Activated CD8-positive, alpha-beta memory T cell treated with anti-CD3 and anti-CD28 coated beads for 36 hours (primary cell): ENCODE measurements at regions not wholly inside any gene's neighbourhood (a gene's known extent, or its start where the extent isn't known, plus 50 kb on each side); places are given as distances from the start of the nearest gene placed in this dataset.

Source experiments
- CTCF ChIA-PET: fragments of 350-600 bp; sonication (Branson Sonifier 250); formaldehyde crosslinking; loops from one replicate; lab custom pipeline; 2021; ENCODE audit warnings: antibody characterized with exemption; lab: Charles Lee
- POLR2A ChIA-PET: fragments of 350-600 bp; sonication (Branson Sonifier 250); formaldehyde crosslinking; loops from one replicate; lab custom pipeline; 2021; ENCODE audit warnings: antibody characterized with exemption; lab: Charles Lee

DNA sequence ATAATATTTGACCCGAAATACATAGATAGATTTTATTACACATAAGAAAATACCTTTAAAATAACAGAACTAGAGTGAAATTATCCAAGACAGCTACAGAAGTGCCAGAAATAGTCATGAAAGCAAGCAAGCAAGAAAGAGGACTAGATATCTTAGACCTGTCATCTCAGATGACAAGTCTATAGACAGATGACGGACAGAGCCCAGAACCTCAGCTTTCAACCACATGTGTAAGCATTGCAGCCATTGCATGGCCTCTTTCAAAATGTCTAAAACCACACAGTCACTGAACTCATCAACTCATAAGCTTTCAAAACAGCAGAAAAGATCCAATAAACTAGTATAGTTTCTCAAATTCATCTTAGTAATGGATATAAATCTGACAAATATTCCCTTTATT, 59.8 kb upstream of the FHIT start:
- POLR2A ChIA-PET, result no interaction called here
- CTCF ChIA-PET, result no interaction called here

DNA sequence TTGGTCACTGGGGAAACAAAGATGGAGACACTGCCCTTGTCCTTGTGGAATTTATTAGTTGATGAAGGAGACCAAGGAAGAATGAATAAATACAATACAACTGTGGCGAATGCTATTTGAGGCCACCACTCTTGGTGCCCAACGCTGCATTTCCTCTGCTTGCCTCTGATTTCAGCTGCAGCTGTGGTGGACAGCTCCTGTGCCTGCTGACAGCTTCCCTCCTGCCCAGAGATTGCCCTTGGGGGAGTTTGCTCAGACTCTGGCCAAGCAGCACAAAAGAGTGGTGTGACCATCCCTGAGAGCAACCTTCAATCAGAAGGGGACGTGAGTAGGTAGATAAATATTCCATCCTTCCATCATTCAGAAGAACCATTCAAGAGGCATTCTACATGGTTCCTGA, 64.6 kb upstream of the FHIT start:
- POLR2A ChIA-PET, result no interaction called here
- CTCF ChIA-PET, result no interaction called here

DNA sequence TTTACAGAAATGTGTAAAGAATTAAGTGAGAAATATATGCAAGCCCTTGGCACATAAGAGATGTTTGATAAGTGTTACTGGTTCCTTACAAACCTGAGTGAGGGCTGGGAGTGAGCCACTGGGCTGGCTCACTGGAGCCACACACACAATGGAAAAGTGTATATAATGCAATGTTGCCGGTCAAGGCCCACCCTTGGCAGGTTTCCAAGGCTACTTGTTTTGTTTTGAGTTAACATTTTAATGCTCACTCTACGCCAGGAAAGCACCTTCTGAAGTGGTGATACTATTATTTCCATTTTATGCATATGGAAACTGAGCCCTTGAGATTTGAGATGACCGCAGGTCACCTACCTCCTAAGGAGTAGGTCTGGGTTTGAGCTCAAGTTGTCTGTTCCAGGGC, 71.8 kb upstream of the FHIT start:
- ChIA-PET CTCF (no interaction called here), POLR2A (no interaction called here)

DNA sequence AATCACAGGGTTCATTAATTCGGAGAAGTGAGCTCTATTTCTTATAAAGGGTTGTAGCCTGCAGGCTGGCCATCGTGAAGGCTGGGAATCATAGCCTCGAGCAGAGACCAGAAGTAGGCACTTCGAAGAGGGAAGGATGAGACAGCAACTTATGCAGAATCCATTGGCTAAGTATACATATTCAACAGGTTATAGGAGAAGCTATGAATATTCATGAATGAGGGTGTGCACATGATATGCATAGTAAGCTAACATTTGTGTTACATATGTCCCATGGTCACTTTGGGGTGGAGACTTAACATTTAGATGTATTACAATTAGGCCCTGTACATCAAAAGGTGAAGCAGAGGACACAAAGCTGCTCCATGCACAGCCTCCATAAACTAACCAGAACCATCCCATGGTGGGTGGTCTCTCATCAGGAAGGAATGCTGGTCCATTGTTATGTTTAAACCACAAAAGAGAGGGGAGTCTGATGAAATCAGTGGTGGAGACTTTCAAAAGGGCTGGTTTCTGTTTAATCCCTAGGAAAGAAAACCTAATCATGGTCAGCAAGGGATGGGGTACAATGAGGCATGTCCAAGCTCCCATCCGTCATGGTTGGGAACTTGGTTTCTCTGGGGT, 80.8 kb upstream of the FHIT start:
- CTCF ChIA-PET, result no interaction called here
- POLR2A ChIA-PET, result no interaction called here

DNA sequence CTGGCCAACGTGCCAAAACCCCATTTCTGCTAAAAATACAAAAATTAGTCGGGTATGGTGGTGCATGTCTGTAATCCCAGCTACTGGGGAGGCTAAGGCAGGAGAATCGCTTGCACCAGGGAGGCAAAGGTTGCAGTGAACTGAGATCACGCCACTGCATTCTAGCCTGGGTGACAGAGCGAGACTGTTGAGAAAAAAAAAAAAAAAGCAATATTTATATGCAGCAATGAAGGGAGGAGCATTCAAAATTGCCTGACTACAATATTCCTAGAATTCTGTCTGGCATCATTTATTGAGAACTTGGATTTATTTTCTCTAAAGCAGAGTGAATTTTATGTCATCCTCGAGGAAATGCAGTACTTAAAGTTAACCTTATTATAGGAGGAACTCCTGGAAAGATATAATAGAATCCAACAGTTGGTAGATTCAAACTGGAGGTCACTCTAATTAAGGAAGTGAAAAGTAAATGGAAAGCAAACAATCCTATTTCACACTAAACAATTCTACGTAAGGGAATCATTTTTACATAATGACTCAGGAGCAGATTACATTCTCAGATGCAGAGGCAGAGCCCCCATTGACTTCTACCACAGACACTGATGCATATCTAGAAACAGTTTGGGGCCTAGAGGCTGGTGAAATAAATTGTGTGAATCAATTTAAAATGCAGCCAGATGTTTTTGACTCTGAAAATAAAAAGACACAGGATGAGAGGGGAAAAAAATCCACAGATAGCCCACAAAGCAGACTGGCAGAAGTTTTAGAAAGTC, 82.1 kb upstream of the FHIT start:
- ChIA-PET CTCF (no interaction called here), POLR2A (no interaction called here)

DNA sequence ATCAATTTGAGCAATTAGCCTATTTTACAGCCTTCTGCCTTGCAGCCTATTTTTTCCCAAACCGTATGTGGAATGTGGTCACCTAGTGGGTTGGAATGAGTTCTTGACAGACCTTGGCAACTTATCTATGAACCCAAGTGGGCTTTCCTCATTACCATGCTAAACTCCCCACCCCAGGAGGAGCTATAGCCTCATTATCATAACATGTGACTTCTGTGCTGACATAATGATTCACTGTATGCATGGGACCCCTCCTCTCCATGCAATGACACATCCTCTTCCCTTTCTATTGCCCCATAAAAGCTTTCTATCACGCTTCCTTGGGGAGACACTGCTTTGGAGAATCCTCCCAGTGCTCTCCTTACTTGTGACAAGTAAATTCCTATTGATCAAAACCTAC, 83.5 kb upstream of the FHIT start:
- CTCF ChIA-PET, result no interaction called here

DNA sequence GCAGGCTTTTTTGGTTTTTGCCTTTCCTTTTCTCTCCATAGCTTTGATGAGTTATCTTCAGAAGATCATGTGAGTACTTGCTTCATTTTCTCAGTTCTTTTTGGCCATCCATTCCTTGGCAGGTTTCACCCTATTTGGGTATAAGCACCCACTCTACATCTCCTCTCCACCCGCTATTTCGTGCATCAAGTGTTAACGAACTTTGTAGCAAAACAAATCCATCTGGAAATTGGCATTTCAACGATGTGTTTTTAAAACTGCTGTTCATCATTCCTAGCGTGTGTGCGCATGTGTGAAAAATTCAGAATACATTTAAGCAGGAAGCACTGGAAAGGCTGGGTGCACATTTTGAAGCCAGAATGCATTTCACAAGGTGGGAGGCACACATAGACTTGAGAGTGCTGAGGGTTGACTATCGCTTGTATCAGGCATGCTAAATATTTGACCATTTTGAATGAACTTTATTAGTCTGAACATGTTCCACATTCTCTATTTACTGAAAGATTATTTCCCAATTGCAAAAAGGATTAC, 89.7 kb upstream of the FHIT start:
- POLR2A ChIA-PET, result no interaction called here
- CTCF ChIA-PET, result no interaction called here

More for the DNA sequence above, 83.5 kb upstream of the FHIT start:
- POLR2A ChIA-PET, result no interaction called here

DNA sequence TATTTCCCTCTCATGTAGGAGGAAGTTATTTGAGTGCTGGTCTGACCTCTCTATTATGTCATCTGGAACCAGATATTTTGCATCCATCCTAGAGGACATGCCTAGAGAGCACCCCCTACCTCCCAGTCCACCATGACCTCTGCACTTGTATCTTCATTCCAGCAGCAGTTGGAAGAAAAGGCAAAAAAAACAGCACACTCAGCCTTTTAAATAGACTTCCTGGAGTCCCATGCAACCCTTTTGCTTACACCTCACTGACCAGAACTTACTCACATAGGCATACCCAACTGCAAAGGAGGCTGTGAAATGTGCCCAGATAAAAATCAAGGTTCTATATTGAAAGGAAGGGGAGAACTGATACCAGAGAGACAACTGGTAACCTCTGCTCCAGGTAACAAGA, 92.3 kb upstream of the FHIT start:
- CTCF ChIA-PET, result no interaction called here
- POLR2A ChIA-PET, result no interaction called here

DNA sequence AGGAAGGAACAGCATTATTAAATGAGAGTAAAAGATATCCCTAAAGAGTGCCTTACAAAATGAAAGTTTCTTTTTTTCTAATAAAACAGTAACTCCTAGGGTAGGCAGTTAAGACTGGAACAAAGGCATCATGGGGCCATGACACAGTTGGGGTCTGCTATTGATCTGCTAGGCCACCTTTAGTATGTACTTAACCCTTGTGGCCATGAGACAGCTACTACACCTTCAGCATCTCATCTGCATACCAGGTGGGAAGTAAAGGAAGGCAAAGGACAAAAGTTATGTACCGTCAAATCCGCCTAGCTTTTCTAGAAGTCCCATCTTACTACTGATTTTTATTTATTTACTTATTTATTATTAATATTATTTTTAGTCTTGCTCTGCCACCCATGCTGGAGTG, 93.8 kb upstream of the FHIT start:
- ChIA-PET POLR2A (no interaction called here), CTCF (no interaction called here)

DNA sequence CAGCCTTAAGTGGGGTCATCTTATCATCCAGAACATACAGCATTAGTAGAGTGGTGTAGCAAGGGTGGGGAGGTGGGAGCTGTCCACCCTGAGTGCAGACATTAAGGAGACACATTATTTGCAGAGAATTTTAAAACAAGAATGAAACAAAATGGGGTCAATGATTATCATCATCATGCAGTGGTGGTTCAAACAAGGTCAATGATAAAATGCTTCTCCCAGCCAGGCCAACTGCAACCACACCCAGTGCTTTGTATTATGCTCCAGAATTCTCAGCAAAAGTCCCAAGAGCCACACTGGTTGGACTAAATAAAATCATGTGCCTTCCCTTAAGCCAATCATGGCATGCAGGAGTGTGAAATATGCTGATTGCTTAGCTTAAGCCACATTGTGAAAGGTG, 96.7 kb upstream of the FHIT start:
- POLR2A ChIA-PET, result no interaction called here
- CTCF ChIA-PET, result no interaction called here

DNA sequence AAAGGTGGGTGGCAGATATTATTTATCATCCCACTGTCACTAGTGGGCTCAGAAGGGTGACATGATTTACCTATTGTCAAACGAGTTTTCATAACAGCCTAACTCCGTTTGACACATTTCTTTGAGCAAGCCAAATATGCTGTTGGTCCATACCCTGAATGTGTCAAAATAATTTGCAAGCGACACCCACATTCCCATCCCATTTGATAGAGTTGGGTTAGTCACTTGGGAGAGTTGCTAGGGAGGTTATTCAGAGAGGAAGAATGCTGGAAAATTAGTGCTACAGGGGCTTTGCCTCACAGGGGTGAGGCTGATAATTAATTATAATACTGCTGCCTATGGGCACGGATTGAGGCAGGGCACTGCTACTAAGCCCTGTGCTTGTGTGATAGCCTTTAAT, 98.5 kb upstream of the FHIT start:
- ChIA-PET CTCF (no interaction called here), POLR2A (no interaction called here)

DNA sequence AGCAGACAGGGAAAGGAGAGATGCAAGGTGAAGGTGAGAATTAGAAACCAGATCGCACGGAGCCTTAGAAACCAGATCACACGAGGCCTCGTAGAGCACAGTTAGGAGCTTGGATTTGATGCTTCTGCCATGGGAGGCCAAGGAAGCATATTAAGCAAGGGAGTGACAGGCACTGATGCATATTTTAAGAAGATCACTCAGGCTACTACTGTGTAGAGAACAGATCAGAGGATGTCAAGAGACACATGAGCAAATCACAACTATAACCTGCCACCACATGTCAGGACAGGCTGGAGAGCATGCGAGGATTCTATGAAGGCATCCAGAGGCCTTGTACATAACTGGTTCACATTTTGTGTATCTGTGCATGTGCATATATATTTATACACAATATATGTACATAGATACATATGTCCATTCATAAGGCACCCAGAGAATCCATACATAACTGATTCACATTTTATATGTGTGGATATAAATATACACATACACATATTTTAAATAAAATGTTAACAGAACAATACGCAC, 99.6 kb upstream of the FHIT start:
- ChIA-PET CTCF (no interaction called here), POLR2A (no interaction called here)

DNA sequence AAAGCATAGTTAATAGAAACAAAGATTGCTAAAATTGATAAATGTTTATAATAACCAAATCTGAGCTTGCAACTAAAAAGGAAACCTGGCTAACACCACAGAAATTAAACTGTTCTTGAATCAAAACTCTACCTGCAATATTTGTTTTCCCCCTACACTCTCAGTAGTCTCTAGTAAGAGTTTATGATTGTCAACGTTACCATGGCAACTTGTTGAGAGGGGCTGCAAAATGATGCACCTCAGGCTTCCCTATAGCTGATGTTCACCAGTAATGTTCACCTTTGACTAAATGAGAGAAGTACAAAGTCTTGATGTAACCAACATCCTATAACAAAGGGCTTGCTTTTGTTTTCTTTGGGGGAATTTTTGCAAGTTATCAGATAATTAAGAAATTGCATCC, 101.1 kb upstream of the FHIT start:
- ChIA-PET POLR2A (no interaction called here), CTCF (no interaction called here)

DNA sequence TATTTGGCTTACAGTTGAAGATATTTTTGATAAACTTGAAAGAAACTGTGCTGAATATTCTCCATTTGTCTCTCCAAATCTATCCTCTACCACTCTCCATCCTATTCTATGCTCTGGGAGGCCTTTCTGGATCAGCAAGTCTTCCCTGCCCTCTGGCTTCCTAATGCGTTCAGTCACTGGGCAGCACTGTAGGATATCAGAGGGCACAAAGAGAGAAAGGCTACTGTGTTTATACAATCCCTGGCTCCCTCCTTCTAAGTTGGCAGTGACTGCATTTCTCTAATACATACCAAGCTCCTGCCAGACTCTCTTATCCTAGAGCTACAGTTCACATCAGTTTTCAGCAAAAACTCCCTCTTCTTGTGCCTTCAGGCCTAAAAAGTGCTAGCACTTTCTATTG, 102.1 kb upstream of the FHIT start:
- POLR2A ChIA-PET, result no interaction called here
- CTCF ChIA-PET, result no interaction called here

DNA sequence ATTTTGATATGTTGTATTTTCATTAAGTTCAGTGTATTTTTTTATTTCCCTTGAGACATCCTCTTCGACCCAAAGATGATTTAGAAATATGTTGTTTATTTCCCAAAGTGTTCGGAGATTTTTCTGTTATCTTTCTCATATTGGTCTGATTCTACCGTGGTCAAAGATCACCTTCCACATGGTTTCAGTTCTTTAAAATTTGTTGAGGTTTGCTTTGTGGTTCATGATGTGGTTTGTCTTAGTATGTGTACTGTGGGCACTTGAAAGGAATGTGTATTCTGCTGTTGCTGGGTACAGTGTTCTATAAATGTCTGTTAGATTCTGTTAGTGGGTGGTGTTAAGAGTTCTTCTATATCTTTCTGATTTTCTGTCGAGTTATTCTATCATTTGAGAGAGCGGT, 103.4 kb upstream of the FHIT start:
- POLR2A ChIA-PET, result no interaction called here

DNA sequence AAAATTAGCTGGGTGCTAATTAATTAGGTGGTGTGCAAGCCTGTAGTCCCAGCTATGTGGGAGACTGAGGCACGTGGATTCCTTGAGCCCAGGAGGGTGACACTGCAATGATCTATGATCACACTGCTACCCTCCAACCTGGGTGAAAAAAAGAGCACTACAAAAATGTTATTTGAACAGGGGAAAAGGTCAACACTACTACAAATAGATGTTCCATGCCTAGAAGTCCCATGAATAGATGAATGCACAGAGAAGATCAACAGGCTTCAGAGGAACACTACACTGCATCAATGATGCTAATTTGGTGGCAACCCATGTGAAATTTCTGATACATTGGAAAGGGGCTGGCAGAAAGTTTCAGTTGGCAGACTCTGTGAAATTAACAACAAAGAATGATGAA, 105.4 kb upstream of the FHIT start:
- POLR2A ChIA-PET, result no interaction called here

More for the DNA sequence above, 103.4 kb upstream of the FHIT start:
- CTCF ChIA-PET, result no interaction called here

DNA sequence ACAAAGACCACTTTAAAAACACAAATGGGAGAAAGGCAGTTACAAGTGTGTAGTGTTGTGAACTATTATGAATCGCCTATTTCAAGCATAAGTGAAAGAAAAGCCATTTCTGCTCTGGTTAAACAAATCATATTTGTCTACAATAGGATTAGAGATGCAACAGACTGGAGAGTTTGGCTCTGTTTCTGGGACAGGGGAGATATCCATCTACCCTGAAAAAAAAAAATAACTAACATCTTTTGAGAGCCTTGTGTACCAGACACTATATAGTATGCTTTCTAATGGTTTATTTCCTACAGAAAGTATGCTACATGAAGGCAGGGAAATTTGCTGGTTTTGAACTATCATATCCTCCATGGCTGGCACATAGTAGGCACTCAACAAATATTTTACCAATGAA, 106.7 kb upstream of the FHIT start:
- ChIA-PET CTCF (no interaction called here), POLR2A (no interaction called here)

More for the DNA sequence above, 105.4 kb upstream of the FHIT start:
- CTCF ChIA-PET, result no interaction called here

DNA sequence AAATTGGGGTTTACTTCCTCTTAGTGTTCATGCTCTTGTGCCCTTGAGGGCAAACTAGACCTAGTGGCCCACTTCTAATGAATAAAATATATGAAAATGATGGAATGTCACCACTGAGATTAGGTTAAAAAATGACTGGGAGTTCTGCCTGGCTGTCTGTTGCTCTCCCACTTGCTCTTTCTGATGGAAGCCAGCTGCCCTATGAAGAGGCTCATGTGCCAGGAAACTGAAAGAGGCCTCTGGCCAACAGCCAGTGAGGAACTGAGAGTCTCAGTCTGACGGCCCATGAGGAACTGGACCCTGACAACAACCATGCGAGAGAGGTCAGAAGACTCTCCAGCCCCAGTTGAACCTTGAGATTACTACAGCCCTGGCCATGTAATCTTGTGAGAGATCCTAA, 107.1 kb upstream of the FHIT start:
- ChIA-PET POLR2A (no interaction called here), CTCF (no interaction called here)

DNA sequence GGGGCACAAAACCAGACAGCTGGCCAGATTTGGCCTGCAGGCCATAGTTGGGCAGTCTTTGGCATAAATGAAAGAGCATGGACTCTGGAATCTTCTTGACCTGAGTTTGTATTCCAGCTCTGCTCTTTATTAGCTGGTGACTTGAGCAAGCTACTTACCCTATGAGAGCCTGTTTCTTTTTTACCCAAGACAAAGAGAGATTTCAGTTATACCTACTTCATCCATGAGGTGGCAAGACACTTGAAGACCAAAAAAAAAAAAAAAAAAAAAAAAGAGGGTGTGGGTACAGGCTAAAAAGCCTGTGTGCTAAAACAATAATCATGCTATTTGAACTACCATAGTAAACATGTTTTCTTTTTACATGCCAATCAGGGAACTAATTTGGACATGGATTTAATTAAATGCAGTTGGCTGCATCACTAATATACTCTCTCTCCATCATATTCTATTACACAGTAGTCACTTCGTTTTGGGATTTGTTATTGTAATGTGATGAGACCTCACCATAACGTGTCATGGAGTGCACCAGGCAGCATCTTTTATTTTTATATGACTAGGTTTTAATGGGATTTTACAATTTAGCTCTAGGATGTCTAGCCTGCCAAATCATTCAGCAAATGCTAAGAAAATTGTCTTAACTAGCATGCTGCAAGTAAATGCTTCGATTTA, 109.2 kb upstream of the FHIT start:
- ChIA-PET POLR2A (no interaction called here), CTCF (no interaction called here)

DNA sequence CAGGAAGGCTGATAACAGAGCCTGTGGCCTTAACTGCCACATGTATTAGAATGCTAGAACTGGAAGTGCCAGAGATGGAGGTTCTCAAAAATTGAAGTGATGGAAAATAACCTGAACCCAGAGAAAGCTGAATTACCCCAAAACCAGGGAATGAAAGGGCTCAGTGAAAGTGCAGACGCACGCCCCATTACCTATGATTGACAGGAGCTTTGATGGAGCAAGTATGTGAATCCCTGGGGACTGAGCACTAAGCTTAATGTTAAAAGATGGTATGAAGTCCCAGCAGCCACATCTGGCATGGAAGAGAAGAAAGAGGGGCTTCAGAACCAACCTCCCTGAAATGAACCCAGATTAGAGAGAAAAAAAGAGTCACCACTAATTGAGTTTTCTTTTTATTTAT, 118.4 kb upstream of the FHIT start:
- ChIA-PET POLR2A (no interaction called here), CTCF (no interaction called here)

DNA sequence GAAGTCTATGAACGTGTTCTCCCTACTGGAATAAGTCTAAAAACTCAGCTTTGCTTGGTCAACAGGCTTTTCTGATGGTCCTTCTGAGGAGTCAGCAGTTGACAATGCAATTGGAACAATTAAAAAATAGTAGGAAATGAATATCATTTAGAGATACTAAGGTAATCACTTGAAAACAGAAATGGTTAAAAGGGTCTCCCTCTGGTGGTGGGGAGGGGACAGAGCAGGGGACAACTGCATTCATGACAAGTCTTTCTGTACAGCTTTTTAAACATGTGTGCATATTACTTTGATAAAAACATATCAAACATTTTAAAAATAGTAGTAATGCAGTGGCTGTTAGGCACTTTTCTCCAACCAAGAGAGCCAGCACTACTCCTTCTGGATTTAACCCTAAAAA, 119.9 kb upstream of the FHIT start:
- CTCF ChIA-PET, result no interaction called here
- POLR2A ChIA-PET, result no interaction called here
